ENCODE measurements at regions not wholly inside any gene's neighbourhood (a gene's known extent, or its start where the extent isn't known, plus 50 kb on each side); places are given as distances from the start of the nearest gene placed in this dataset.
"Not testable (repeated sequence)": the region's sequence is repeated elsewhere in the genome, so short reads cannot be mapped to it uniquely, and the experiment has no call there.

DNA sequence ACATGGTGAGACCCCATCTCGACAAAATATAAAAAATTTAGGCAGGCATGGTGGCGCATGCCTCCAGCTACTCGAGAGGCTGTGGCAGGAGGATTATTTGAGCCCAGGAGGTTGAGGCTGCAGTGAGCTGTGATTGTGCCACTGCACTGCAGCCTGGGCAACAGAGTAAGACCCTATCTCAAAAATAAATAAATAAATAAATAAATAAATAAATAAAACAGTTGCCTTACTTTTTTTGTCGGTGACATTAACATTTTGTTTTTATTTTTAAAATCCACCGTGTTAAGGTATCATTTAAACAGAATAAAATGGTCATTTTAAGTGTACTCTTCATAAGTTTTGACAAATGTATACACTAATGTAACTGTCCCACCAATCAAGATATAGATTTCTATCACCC, 57.0 kb downstream of the RASL11A start:
- DNase-seq (ENCODE audit: low read depth in 1 of 2, low spot score in 1 of 2) = no peak

DNA sequence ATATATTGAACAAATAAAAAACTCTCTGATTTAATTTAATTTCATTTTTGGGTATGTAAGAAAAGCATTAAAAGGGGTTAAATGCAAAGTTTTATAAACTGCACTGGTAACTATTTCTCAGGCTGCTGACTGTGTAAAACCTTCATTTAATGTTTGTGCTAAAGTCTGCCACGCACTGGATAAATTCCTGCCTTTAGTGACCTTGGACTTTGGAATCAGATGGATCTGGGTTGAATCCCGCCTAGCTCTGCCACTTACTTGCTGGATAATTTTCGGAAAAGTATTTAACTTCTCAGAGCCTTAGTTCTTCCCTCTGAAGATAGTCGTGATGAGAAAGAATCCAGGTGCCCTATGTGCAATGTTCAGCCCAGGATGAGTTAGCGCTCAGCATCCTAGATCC, 58.6 kb downstream of the RASL11A start:
- no peak for DNase-seq (ENCODE audit: low read depth in 1 of 2, low spot score in 1 of 2)

DNA sequence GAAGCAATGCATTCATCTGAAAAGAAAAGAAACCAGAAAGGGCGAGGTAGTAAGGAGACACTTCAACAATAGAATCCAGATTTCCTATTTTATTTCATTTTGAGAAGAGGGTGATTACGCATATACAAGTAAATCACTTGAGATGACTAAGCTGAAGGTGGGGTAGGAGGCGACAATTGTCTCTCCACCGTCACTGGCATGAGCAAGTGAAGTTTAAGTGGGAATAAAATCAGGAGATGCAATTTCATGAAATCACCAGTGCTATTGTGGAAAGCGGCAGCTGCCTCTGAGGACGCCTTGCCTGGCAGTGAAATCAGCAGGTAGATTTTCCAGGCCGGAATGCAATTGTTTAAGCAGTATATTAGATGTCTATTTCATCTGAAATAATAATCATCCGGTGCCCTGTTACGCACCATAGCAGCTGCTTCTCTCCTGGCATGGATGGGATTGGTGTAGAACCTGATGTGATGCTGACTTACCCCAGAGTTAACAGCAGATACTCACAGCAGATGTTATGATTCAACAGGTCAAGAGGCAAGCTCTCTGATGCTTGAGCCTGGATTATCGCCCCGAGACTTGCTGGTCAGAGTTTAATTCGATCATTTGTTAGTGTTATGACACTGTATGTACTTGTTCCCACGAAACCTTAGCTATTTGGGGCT, 64.3 kb downstream of the RASL11A start:
- DNase-seq (ENCODE audit: low read depth in 1 of 2, low spot score in 1 of 2) = no peak

DNA sequence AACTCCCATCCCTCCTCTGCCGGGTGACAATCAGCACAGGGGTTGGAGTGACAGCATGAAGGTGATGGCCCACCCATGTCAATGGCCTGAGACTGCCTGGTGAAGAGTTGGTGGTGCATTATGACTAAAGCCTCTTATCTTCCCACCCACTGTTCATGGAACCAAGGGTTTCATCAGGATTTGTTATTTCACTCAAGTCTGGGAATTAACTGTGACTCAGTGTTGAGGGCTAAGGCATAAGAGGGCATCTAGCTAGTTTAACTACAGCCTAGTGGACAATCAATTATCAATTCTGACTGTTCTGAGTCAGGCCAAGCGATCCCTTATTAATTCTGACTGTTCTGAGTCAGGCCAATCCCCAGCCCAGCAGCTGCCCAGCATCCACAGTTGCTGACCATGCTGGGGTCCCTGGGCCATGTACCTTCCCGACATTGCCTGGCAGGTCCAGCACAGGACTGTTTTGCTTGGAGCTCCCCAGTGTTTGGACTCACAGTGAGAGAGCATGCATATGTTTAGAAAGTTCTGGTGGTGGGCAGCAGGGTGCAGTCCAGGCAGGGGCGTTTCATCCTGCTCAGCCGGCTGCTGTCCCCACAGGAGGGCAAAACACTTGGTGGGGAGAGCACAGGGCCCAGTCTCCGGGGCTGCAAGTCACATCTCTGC, 65.5 kb downstream of the RASL11A start:
- no peak for DNase-seq (ENCODE audit: low read depth in 1 of 2, low spot score in 1 of 2)

DNA sequence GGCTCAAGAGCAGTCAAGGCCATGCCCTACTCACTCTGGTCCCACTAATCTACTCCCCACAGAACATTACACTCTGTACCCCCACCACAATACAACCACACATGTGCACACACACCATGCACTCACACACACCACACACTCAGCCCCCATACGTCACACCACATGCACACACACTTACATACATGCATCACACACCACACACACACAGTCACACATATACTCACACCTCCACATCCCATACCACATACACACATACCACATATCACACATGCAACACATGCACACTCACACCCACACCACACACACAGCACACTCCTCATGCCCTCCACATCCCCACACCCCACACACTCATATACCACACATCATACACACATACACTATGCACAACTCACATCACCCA, 67.6 kb downstream of the RASL11A start:
- no peak for DNase-seq (ENCODE audit: low read depth in 1 of 2, low spot score in 1 of 2)

DNA sequence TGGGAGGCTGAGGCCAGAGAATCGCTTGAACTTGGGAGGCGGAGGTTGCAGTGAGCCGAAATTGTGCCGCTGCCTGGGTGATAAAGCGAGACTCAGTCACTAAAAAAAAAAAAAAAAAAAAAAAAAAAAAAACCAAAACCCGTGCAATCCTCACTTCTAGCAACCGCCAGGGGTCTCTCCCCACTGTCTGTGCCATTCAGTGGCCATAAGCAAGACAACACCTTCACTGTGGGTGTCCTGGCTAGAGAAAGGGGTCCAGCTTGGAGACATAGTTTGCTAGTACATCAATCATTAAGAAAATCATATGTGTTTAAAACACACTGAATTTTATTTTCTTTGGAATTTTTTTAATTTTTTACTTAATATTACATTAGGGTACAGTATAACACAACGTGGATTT, 68.2 kb downstream of the RASL11A start:
- no peak for DNase-seq (ENCODE audit: low read depth in 1 of 2, low spot score in 1 of 2)

DNA sequence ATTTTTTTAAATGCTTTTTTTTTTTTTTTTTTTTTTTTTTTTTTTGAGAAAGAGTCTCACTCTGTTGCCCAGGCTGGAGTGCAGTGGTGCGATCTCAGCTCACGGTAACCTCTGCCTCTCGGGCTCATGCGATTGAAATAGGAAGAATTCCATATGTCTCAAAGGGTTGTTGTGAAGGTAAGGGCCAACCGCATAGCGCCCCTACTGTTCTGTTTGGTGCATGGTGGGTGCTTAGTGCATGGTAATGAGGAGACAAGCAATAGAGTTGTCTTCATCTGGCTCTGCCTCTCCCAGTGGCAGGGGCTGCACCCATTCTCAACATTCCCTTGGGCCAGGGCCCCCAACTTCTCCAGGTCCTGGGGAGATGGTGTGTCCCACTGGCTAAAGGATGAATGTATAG, 68.7 kb downstream of the RASL11A start:
- DNase-seq (ENCODE audit: low read depth in 1 of 2, low spot score in 1 of 2) = no peak

DNA sequence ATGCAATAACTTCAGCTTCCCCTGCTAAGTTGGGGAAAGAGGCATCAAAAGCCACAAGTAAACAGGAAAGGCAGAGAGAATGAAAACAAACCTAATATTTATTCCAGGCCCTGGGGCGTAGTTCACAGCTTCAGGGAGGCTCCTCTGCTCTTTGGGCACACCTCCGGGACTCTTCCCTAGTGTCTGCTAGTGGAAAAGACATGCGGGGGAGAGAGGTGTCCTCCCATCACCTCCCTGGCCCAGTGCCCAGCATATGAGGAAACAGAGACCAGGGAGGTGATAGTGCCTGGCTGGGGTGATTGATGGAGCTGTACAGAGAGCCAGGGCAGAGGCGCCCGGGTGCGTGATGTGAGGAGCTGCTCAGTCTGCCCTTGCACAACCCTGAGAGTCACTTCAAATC, 71.0 kb downstream of the RASL11A start:
- no peak for DNase-seq (ENCODE audit: low read depth in 1 of 2, low spot score in 1 of 2)

DNA sequence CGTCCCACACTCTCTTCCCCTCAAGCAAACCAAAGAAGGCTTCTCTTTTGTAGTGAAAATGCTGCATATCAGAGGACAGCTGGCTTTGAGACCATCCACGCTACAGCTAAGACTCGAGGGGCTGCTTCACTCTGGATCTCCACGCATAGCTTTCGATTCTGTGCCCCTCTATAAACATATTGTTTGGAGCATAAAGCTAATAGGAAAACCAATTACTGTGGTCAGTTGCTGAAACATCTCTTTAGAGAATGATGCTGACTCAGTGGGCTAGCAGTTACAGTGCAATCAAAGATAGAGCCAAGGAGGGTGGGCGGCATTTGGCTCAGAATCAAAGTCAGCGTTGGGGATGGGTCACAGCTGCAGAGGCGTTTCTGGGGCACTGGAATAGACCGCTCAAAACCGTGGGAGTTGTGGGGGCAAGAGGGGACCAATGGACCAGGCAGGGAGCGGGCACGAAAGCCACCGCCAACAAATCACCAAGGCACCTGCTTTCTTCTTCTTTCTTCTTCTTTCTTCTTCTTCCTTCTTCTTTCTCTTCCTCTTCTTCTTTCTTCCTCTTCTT, 76.7 kb downstream of the RASL11A start:
- no peak for DNase-seq (ENCODE audit: low read depth in 1 of 2, low spot score in 1 of 2)

DNA sequence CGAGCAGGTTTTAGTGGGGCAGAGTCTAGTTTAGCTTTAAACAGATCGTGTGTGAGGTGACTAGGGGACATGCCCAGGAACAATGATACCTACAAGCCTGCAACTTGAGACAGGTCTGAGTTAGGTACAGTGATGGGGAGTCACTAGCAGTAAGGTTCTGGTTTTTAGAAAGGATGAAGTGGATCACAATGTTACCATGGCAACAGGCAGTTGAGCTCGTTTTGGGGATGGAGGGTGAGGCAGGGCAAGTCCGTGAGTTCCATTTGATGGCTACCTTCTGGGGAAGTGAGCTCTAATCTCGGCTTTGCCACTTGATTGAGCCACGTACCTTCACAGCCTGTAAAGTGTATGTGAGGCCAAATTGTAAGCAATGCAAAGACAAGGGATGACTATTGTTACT, 76.0 kb upstream of the GTF3A start:
- no peak for DNase-seq (ENCODE audit: low read depth in 1 of 2, low spot score in 1 of 2)

DNA sequence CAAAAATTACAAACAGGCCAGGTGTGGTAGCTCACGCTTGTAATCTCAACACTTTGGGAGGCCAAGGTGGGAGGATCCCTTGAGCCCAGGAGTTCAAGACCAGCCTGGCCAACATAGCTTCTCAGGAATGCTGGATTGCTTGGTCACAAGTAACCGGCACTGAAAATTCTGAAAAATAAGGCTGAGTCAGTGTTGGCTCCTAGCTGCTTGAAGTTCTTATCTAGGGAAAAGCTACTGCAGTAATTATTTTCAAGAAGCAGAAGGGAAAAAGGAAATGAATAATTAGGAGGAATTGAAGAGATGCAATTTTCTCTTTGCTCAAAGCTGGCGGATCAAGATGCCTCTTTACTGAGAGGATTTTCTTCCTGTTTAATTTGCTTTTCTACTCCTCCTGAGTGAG, 75.0 kb upstream of the GTF3A start:
- no peak for DNase-seq (ENCODE audit: low read depth in 1 of 2, low spot score in 1 of 2)

DNA sequence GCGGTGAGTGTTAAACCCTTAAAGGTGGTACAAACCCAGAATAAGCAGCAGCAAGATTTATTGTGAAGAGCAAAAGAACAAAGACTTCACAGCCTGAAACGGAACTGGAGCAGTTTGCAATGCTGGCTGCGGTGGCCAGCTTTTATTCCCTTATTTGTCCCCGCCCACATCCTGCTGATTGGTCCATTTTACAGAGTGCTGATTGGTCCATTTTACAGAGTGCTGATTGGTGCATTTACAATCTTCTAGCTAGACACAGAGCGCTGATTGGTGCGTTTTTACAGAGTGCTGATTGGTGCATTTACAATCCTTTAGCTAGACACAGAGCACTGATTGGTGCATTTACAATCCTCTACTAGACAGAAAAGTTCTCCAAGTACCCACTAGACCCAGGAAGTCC, 73.6 kb upstream of the GTF3A start:
- DNase-seq (ENCODE audit: low read depth in 1 of 2, low spot score in 1 of 2) = not testable (repeated sequence)

DNA sequence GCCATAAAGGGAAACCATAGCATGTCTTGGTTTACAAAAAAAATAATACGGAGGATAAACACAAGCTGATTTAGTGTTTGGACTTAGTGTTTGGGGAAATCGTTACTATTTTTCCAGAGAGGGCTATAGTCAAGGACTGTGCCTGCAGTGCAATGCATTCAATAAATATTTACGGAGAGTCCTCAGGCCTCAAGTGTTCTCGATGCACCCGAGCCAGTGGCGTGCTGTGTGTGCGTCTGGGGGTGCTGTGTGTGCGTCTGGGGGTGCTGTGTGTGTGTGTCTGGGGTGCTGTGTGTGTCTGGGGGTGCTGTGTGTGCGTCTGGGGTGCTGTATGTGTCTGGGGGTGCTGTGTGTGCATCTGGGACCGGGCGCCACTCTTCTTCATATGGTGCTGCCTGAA, 71.7 kb upstream of the GTF3A start:
- DNase-seq (ENCODE audit: low read depth in 1 of 2, low spot score in 1 of 2) = no peak

DNA sequence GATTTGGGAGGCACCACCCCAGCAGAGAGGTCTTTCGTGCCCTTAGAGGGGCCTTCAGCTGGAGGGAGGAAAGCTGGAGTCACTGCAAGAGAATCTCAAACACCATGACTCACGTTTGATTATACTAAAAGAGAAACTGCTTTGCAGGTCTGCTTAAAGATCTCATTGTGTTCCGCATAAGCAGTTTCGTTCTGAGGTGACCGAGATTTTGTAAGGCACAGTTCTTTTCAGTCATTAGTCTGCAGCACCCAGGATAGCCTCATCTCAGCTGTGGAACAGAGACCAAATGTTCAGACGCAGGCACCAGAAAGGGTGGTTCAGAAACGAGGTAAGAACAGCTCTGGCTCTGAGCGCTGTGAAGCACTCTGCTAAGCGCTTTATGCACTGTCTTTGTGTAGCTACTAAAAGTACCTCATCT, 71.2 kb upstream of the GTF3A start:
- no peak for DNase-seq (ENCODE audit: low read depth in 1 of 2, low spot score in 1 of 2)

DNA sequence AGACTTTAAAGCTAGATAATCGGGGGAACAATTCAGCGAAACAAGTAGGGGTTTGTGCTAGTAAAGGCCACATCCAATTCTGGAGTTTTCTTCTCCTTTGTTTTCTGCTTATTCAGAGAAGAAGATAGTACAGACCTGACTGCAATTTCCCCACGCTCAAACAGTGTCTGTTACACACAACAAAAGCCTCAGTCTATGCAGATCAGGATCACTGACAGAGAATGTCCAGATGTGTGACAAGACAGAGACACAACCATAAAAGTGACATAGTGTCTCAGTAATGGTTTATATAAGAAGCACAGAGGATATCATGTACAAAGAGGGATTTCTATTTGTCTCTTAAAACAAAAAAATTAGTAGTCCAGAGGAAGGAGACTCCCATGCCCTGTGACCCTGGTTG, 70.7 kb upstream of the GTF3A start:
- DNase-seq (ENCODE audit: low read depth in 1 of 2, low spot score in 1 of 2) = no peak

DNA sequence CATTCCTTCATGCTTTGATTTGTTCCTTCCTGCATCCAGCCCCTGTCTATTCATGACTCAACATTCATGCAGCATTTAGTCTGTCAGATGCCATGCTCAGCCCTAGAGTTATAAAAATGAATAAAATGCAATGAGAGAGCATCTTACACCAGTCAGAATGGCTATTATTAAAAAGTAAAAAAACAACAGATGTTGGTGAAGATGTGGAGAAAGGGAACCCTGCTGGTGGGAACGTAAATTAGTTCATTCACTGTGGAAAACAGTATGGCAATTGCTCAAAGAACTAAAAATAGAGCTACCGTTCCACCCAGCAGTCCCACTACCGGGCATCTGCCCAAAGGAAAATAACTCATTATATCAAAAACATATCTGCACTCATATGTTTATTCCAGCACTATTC, 70.0 kb upstream of the GTF3A start:
- DNase-seq (ENCODE audit: low read depth in 1 of 2, low spot score in 1 of 2) = no peak

DNA sequence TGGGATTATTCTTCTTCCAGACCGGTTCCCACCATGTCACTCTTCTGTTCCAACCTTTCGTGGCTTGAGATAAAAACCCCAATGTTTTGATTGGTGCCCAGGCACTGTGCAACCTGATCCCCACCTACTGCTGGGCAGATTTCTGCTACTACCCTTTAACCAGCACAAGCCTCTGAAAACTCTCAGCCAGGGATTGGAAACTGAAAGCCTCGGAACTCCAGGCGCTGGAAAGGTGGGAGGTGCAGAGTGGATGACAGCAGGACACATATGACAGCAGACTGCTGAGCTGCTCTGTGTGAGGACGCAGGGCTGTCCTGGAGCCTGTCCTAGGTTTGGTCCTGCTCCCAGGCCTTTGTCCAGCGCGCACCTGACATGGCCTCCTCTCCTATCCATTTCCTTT, 68.5 kb upstream of the GTF3A start:
- no peak for DNase-seq (ENCODE audit: low read depth in 1 of 2, low spot score in 1 of 2)

DNA sequence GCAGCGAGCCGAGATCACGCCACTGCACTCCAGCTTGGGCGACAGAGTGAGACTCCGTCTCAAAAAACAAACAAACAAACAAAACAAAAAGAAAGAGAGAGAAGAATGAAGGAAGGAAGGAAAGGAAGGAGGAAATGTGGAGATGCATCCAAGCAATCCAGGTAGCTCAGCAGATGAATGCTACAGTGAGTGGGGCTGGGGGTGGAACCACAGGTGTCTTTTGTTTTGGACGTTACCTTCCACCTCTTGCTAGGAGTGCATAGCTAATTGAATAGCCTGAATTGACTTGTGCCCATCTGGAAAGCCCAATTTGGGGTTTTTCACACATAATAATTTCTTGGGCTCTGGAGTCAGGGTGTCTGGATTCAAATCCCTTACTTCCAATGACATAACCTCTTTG, 66.0 kb upstream of the GTF3A start:
- no peak for DNase-seq (ENCODE audit: low read depth in 1 of 2, low spot score in 1 of 2)

DNA sequence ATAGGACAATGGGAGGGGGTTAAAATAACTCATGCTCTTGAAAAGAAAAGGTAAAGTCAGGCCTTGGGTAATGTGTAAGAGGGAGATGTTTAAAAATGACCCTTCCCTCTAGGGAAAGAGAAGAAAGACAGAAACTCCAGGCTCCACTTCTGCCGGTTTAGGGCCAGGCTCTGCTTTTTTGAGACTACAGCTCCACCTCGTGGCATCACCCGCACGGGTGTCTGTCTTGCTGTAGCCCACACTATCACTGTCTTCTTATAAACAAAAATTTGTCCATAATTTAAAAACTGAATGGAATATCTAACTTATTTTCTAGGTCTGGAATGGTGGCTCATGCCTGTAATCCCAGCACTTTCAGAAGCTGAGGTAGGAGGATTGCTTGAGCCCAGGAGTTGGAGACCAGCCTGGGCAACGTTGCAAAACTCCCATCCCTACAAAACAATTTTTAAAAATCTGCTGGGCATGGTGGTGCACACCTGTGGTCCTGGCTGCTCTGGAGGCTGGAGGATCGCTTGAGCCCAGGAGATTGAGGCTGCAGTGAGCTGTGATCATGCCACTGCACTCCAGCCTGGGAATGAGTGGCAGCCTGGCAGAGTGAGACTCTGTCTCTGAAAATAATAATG, 65.1 kb upstream of the GTF3A start:
- peak; percentile 44 to 46 for DNase-seq (ENCODE audit: low read depth in 1 of 2, low spot score in 1 of 2)

DNA sequence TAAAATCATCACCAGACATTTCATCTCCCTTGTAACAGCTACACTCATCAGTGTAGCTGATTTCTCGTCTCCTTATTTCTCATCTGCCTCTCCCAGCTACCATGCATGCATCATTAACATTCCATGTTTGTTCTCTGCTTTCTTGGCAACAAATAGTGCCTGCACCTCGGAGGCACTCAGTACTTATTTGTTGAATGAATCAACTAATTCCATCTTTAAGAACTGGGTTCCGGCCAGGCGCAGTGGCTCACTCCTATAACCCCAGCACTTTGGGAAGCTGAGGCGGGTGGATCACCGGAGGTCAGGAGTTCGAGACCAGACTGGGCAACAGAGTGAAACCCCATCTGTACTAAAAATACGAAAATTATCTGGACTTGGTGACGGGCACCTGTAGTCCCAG, 63.9 kb upstream of the GTF3A start:
- DNase-seq (ENCODE audit: low read depth in 1 of 2, low spot score in 1 of 2) = no peak

DNA sequence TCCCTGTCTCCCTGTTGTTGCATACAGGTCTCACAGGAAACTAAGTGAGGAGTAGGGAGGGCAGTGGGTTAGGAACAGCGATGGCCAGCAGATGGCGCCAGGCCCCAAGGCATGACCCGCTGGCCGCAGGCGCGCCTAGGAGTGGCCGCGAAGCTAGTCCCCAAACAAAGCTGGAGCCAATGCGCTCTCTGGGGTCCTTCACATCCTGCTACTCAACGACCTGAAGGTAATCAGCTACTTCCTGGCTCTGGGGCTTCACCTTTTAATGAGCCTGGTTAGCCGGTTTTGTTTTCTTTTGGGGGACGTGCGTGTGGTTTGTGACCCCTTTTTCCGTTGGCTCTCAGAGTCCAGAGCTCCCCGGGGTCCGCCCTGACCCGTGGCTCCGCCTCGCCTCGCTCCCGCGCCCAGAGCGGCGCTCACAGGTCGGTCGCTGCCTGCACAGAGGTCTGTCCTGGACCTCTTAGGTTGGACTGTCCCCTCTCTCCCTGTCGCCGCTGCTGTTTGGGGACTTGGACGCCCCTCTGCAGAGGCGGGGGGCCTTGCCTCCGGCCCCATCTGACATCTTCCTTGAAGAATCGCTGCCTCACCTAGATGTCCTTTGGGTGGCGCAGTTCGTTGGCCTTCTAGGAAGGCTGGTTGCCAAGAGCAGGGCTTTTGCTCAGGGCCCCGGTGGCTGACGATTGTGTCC, 62.2 kb upstream of the GTF3A start:
- DNase-seq (ENCODE audit: low read depth in 1 of 2, low spot score in 1 of 2) = peak; percentile 61 to 63

DNA sequence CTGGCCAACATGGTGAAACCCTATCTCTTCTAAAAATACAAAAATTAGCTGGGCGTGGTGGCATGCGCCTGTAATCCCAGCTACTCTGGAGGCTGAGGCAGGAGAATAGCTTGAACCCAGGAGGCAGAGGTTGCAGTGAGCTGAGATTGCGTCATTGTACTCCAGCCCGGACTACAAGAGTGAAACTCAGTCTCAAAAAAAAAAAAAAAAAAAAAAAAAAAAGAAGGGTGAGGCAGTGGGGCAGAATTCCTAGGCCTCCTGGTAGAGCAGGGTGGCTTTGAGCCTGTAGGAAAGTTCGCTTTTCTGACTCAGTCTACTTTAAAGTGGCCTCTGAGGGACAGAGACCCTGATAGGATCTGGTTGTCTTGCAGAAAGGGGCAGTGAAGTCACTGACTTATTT, 60.8 kb upstream of the GTF3A start:
- DNase-seq (ENCODE audit: low read depth in 1 of 2, low spot score in 1 of 2) = not testable (repeated sequence)
